ENCODE measurements at regions not wholly inside any gene's neighbourhood (a gene's known extent, or its start where the extent isn't known, plus 50 kb on each side); places are given as distances from the start of the nearest gene placed in this dataset.
"Not testable (repeated sequence)": the region's sequence is repeated elsewhere in the genome, so short reads cannot be mapped to it uniquely, and the experiment has no call there.

DNA sequence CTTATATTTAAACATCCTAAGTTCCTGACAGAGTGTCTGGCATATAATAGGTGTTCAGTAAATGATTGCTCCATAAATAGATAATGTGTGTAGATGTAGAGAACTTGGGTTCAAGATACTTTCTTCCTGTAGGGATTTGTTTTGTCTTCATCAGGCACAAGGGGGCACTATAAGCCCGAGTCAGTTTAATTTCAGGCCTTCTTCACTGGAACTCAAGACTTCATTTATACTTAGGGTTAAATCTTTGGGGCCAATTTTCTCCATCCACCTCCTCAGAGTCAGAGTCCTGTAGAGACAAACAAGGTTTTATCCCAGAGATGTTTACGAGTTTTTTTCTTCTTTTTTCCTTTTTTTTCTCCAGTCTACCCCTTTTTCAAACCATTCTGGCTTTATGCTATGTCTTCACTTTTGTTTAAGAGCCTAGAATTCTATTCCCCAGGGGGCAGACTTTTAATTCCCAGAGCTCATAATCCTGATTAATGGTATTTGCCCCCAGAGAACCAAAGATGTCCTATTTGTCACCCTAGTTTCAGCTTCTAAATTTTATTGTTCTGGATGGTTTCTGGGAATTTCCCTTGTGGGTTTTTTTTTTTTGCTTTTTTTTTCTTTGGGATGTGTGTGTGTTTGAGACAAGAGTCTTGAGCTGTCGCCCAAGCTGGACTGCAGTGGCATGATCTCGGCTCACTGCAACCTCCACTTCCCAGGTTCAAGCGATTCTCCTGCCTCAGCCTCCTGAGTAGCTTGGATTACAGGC is 88.4 kb downstream of the HFE start:
- DNase-seq: peak; percentile 69

DNA sequence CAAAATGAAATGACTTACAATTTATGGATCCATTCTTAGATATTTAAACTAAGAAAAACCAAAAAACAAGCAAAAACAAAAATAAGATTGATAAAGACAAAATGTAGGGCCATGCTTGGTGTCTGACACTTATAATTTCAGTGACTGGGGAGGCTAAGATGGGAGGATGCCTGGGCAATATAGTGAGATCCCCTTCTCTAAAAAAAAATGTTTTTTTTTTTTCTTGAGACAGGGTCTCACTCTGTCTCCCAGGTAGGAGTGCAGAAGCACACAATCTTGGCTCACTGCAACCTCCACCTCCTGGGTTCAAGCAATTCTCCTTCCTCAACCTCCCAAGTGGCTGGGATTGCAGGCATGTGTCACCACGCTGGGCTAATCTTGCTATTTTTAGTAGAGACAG is 92.4 kb downstream of the HFE start:
- DNase-seq: no peak

DNA sequence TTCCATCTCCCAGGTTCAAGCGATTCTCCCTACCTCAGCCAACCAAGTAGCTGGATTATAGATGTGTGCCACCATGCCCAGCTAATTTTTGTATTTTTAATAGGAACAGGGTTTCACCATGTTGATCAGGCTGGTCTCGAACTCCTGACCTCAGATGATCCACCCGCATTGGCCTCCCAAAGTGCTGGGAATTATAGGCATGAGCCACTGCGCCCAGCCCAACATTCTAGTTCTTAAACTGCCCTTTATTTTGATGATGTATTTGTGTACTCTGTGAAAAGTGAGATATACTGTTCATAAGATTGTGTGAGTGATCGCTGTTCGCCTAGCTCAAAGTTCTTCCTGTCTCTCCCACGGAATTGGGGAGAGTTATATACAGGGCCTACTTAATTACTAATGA is 93.1 kb downstream of the HFE start:
- no peak for DNase-seq

DNA sequence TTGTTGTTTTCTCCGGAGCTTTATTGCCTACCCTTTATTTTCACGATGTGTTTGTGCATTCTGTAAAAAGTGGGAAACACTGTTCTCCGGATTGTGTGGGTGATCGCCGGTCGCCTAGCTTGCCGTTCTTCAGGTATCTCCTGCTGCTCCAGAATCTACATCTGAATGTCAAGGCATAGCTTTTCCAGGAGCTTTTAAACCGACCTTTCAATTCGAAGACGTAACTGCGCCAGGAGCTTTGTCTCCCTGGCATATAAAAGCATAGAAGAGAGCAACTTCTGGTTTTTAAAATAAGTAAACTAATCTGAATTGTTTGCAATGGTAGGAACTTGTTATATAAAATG is 96.0 kb downstream of the HFE start:
- DNase-seq: no peak

DNA sequence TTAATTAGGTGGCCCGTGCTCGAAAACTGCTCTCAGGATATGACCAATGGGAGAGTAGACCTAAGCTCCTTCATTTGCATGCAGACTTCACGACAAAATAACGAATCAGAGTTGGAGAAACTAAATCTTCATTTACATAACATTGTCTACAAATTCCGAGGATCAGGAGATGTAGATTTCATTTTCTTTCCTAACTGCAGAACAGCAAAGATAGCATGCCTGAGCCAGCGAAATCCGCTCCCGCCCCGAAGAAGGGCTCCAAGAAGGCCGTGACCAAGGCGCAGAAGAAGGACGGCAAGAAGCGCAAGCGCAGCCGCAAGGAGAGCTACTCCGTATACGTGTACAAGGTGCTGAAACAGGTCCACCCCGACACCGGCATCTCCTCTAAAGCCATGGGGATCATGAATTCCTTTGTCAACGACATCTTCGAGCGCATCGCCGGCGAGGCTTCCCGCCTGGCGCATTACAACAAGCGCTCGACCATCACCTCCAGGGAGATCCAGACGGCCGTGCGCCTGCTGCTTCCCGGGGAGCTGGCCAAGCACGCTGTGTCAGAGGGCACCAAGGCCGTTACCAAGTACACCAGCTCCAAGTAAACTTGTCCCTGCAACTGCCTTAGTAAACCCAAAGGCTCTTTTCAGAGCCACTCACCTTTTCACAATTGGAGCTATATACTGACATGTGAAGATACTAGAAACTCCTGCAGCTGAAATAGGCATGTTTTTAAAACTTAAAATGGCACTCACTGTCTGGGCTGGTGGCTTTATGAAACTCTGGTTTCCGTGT is 96.5 kb downstream of the HFE start:
- DNase-seq: peak; percentile 93

DNA sequence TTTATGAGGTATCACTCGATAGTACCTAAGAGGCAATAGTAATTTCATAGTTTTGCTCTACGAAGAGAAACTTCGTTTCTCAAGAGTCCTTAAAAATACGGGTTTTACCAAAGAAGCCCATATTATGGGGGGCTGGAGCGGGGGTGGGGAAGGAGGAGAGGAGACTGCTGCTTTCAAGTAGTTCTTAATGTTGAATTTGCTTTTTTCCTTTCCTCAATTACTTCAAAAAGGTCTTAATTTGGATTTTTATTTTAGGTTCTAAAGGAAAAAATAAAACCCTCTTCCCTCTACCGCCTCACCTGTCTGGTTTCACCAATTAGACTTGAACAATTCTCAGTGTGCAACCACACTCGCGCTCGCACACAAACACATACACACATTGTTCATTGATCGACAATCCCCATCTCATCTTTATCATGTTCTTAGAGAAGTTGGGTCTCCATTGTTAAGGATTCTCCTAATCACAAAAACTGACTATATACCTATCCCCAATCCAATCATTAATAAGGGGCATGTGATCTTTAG is 97.2 kb downstream of the HFE start:
- DNase-seq: no peak

DNA sequence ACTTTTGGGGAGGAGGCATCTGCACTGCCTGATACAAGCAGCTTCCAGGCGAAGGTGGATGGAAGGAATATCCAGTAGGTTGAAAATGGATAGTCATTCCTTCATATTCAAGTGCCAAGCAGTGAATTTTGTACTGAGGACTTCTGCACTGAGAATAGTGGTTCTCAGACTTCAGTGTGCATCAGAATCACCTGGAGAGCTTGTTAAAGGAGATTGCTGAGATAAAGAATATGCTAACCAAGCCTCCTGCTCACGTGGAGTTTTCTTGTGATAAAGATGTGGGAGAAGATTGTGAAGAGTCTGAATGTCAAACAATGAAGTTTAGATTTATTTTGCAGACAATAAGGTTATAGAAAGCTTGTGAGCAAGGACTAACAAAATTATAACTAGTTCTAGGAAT is 97.8 kb downstream of the HFE start:
- no peak for DNase-seq

DNA sequence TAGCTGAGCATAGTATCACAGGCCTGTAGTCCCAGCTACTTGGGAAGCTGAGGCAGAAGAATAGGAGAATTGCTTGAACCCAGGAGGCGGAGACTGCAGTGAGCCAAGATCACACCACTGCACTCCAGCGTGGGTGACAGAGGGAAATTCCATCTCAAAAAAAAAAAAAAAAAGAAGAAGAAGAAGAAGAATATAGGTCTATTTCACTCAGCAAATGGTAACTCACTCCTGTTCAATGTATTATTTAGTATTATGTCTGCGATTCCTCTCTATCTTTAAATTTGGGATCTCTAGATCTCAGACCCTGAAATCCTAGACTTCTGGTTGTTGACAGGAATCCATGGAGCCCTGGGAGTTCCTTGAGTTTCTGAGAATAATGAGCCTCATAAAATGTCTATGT is 98.6 kb downstream of the HFE start:
- no peak for DNase-seq

DNA sequence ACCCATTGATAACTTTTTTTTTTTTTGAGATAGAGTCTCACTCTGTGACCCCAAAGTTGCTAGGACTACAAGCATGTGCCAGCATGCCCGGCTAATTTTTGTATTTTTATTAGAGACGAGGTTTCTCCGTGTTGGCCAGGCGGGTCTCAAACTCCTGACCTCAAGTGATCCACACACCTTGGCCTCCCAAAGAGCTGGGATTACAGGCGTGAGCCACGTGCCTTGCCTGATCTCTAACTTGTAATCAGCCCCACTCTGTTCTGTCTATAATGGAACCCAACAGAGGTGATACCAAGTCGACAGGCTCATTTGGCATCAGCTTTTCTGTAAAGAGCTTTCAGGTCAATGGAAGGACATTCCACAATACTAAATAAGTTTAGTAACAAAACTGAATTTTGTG is 99.4 kb downstream of the HFE start:
- no peak for DNase-seq

DNA sequence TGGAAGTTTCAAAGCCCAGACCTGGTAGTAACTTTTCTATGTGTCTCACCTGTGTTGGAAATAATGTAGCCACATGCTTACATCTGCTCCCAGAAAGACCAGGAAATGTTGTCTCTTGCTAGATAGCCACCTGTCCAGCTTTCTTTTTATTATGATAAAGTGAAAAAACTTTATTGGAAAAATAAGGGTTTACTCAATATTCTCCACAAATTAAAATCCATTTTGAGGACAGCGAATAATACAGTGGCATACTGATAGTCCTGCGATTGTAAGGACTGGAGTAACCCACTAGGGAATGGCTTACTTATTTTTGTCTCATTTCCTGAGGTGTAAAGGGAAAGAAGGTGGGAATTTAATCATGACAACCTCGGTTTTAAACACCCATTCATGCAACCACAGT is 100.1 kb downstream of the HFE start:
- no peak for DNase-seq

DNA sequence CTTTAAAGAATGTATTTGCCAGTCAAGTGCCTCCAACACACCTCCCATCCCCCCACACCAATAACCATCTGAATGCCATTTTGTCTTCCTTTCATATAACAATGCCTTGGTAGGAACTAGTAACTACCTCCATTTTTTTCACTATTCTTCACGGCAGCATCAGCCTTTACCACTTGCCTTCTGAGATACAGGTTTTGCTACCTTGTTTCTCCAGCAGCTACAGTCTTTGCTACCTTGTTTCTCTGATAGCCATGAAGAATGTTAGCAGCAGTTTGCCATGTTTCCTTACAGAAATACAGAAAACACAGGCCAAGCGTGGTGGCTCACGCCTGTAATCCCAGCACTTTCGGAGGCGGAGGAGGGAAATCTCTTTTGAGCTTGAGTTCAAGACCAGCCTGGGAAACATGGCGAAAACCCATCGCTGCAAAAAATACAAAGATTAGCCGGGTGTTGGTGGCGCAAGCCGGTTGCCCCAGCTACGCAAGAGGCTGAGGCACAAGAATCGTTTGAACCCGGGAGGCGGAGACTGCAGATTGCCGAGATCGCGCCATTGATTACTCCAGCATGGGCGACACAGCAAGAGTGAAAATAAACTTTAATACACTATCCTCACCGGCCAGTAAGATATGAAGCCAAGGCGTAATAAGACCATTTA is 100.9 kb downstream of the HFE start:
- DNase-seq: peak; percentile 76

DNA sequence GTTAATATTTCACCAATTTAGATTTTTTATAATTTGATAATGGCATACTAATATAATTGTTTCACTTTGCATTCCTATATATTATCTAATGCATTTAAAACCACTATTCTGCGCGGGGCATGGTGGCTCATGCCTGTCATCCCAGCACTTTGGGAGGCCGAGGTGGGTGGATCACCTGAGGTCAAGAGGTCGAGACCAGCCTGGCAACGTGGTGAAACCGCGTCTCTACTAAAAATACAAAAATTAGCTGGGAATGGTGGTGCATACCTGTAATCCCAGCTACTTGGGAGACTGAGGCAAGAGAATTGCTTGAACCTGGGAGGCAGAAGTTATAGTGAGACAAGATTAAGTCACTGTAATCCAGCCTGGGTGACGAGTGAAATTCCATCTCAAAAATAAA is 104.3 kb downstream of the HFE start:
- not testable (repeated sequence) for DNase-seq

DNA sequence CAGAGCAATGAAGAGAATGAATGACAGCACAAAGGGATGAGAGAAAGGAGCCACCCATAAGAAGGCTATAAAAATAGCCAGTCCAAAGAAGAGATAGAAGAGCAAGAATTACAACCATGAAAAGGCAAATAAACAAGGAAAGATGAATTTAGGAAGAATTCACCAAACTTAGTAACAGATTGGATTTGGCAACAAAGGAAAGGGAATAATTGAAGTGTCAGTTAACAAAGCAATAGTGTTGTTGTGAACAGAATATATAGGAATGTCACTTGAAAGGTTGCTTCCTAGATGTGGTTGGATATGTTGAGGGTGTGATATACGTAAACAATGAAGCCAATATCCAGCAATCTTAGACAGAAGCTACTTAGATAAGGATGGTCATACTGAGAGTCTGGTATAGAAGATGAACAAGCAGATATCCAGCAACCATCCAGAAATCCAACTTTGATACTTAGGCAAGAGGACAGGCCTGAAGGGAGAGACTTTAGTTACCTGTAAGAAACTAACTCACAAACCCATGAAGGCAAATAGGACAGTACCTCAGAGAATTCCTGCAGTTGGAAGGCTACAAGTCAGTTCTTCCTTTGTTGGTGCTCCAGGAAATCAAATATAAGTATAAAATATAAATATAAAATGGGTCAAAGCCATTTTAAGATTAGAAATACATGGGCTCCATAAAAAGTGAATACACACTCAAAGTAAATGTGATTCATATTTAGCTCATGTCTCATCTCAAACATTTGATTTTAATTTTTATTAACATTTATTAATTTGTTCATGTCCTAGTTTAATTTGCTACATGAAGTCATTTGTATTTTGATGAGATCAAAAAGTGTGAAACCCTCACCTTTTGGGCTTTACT is 106.5 kb downstream of the HFE start:
- no peak for DNase-seq

DNA sequence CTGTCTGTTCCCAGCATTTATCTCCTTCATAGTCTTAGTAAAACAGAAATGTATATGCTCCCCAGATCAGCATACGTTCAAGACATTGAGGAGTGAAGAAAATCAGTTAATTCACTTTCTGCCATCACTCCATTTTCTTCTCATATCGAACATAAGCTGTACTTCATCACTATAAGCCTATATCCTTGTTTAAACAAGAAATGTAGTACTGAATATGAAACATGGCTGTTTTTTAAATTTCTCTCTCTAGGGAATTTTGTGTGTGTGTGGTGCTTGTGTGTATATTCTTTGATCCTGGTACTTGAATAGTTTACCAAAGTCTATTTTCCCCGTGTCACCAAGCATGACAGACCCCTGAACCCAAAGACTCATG is 107.1 kb downstream of the HFE start:
- DNase-seq: no peak

DNA sequence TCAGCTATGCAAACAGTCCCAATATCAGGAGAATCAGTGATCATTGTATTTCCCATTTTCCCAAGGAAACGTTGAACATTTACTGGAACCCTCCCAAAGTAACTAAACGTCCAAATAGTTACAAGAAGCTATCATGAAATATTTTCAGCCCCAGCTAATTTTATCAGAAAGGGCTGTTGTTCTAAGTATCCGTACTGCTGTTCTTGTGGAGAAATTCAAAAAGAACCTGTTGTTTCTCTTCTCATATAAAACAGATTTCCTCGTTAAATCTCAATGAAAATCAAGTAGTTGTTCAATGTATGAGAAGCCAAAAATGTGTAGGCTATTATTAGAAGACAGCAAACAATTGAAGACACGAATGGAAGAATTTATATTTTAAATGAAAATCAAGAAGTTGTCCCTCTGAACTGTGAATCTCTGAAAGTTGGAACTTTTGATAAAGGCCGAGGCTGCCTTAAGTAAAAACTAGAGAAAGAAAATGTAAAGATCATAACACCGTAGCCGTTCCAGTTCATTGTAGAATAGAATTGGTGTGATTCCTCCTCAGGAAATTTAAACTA is 107.7 kb downstream of the HFE start:
- DNase-seq: no peak

DNA sequence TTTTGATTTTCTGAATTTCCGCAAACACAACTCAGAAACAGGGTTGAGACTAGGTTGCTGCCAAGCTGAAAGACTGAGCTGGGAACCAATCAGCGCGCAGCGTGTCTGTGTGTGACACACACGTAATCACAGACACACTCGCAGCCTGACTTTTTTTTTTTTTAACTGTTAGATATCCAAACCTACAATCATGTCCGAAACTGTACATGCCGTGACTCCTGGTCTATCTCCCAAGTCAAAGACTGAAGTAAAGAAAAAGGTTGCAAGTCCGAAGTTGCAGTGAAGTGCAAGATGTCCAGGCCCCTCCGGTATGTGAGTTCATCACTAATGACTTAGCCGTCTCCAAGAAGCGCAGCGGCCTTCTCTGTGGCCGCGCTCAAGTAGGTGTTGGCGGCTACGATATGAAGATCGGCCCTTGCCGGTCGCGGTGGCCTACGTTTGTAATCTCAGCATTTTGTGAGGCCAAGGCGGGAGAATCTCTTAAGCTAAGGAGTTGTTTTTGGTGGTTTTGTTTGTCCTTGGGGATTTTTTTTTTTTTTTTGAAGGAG is 108.2 kb downstream of the HFE start:
- DNase-seq: peak; percentile 92

DNA sequence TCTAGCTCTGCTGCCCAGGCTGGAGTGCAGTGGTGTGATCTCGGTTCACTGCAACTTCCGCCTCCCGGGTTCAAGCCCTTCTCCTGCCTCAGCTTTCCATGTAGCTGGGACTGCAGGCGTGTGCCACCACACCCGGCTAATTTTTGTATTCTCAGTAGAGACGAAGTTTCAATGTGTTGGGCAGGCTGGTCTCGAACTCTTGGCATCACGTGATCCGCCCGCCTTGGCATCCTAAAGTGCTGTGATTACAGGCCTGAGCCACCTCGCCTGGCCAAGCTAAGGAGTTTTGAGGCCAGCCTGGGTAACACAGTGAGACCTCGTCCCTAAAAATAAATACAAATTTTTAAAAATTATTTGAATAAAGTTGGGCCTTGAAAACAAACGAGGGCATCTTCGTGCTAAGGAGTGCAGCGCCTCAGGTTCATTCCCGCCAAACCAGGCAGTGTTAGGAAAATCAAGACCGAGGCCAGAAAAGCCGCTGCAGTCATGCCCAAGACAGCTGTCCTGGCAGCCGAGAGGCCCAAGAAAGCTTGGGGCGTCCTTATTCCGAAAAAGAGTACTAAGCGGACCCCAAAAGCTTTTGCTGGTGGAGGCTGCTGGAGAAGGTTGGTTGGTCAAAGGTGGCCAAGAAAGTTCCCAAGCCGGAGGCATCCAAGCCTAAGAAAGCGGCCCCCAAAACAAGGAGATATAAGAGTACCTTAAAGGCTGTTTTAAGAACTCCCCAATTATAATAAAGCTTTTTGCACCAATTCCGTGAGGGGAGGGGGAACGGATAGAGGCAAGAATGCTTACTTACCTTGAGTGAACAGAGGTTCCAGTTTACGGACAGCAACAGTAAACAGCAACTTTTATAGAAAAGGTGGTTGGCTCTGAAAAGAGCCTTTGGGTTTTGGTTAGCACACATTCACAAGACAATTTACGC is 109.0 kb downstream of the HFE start:
- peak; percentile 58 for DNase-seq

DNA sequence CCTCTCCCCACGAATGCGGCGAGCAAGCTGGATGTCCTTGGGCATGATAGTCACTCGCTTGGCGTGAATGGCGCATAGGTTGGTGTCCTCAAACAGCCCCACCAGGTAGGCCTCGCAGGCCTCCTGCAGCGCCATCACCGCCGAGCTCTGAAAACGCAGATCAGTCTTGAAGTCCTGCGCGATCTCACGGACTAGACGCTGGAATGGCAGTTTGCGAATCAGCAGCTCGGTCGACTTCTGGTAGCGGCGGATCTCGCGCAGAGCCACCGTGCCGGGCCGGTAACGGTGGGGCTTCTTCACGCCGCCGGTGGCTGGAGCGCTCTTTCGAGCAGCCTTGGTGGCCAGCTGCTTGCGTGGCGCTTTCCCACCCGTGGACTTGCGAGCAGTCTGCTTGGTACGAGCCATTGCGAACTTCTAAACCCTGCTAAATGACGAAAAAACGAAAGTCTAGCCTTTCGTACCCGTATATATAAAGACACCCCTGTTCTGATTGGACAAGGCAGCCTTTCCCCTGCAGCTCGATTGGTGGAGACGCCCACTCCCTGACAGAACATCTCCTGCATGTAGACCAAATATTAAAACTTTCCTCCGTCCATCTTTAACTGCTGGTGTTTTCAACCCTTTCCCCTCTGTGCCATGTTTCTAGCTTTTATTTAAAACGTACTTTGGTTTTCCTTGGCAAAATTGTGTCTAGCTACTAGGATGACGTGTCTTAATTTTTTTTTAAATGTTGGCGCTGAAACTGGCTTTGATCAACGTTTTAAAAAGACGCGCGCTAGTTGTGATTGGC is 109.8 kb downstream of the HFE start:
- peak; percentile 96 for DNase-seq

DNA sequence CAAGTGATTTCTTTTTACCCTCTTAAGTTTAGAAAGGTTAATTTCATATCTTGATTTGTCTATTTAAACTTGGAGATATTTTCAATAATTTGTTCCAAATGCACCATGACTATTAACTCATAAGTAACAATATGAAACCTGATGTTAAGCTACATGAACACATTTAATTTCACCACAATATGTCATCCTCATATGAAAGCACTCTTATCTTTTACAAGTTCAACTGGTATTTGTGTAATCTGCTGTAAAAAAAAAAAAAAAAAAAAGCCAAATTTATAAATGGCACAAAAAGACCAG is 110.4 kb downstream of the HFE start:
- DNase-seq: no peak

DNA sequence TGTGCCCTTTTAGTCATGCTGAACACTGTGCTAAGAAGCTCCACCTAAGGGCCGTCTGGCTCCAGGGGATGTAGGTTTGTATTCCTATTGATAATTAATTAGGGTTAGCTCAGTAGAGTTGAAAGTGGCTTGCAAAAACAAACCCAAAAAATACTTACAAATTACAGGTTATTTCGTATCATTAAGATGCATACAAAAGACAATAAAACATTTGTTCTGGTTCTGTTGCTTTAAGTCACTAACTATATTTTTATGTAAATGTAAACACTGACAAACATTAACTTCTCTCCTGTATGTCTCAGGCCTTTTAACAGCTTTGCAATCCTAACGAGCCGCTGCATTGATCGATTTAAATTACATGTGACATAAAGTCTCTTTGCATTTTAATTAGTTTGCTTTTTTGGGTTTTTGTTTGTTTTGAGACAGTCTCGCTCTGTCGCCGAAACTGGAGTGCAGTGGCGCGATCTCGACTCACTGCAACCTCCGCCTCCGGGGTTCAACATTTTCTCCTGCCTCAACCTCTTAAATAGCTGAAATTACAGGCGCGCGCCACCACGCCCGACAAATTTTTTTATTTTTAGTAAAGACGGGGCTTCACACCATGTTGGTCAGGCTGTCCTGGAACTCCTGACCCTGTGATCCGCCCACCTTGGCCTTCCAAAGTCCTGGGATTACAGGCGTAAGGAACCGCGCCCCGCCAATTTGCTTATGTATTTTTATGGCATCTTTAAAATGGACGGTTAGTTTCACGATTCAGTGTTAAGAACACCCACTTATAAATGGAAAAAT is 110.9 kb downstream of the HFE start:
- peak; percentile 63 for DNase-seq

All from EL (cell line).